ENCODE measurements at regions not wholly inside any gene's neighbourhood (a gene's known extent, or its start where the extent isn't known, plus 50 kb on each side); places are given as distances from the start of the nearest gene placed in this dataset.

DNA sequence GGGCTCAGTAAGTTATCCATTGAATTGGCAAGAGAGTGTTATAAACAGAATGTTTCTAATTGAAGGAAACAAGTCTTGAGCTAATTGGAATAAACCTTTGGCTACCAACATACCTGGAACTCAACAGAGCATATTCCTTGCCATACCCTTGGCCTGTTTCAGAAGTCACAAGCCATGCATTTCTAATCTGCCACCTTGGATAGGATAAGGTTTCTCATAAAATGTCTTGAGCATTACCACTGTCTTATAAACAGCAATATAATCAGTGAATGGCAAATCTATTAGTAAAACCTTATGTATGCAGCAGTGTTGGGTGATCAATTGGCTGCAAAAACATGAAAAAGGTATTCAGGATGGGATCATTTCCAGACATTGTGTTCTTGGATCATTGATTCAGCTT lies 765.2 kb upstream of the SEL1L start:
- no peak overlapping the region for H3K4me3 ChIP-seq (ENCODE audit: low read depth in 1 of 5, low read length in 5 of 5)
- H3K36me3 ChIP-seq (ENCODE audit: control insufficient read depth in 5 of 5, insufficient read depth in 5 of 5, low read length in 5 of 5), result no peaks in the 10 kb centered on the region
- no peaks in the 10 kb centered on the region for H3K9me3 ChIP-seq (ENCODE audit: control insufficient read depth in 5 of 5, low read length in 5 of 5)
- H3K27me3 ChIP-seq (ENCODE audit: control insufficient read depth in 5 of 5, insufficient read depth in 4 of 5, low read length in 5 of 5), result no peaks in the 10 kb centered on the region
- no peak overlapping the region for H3K27ac ChIP-seq (ENCODE audit: low read depth, low read length)
- no peaks in the 10 kb centered on the region for H3K4me1 ChIP-seq (ENCODE audit: control insufficient read depth in 5 of 5, insufficient read depth in 5 of 5, low read length in 5 of 5)
- no peak overlapping the region for H3K9ac ChIP-seq (ENCODE audit: low read length in 5 of 5)

- Histone ChIP-seq H3K27ac (ENCODE audit: low read depth, low read length) (no peak overlapping the region), H3K36me3 (ENCODE audit: control insufficient read depth in 5 of 5, insufficient read depth in 5 of 5, low read length in 5 of 5) (no peaks in the 10 kb centered on the region), H3K27me3 (ENCODE audit: control insufficient read depth in 5 of 5, insufficient read depth in 4 of 5, low read length in 5 of 5) (no peaks in the 10 kb centered on the region), H3K9ac (ENCODE audit: low read length in 5 of 5) (no peak overlapping the region), H3K4me1 (ENCODE audit: control insufficient read depth in 5 of 5, insufficient read depth in 5 of 5, low read length in 5 of 5) (no peaks in the 10 kb centered on the region), H3K4me3 (ENCODE audit: low read depth in 1 of 5, low read length in 5 of 5) (no peak overlapping the region), H3K9me3 (ENCODE audit: control insufficient read depth in 5 of 5, low read length in 5 of 5) (peaks cover 0 to 6% (median 2%) of the 10 kb centered on the region in 5 donors)
Observed at GRCh38 chr14:82309199-82309598, 775.5 kb upstream of the SEL1L start.

GRCh38 chr14:82313889-82314288 lies 780.2 kb upstream of the SEL1L start:
- Histone ChIP-seq H3K9ac (ENCODE audit: low read length in 5 of 5) (no peak overlapping the region), H3K27ac (ENCODE audit: low read depth, low read length) (no peak overlapping the region), H3K36me3 (ENCODE audit: control insufficient read depth in 5 of 5, insufficient read depth in 5 of 5, low read length in 5 of 5) (no peaks in the 10 kb centered on the region), H3K4me3 (ENCODE audit: low read depth in 1 of 5, low read length in 5 of 5) (no peak overlapping the region), H3K27me3 (ENCODE audit: control insufficient read depth in 5 of 5, insufficient read depth in 4 of 5, low read length in 5 of 5) (no peaks in the 10 kb centered on the region), H3K9me3 (ENCODE audit: control insufficient read depth in 5 of 5, low read length in 5 of 5) (peaks cover 3 to 9% (median 4%) of the 10 kb centered on the region in 5 donors), H3K4me1 (ENCODE audit: control insufficient read depth in 5 of 5, insufficient read depth in 5 of 5, low read length in 5 of 5) (no peaks in the 10 kb centered on the region)

- Histone ChIP-seq H3K9me3 (ENCODE audit: control insufficient read depth in 5 of 5, low read length in 5 of 5) (peaks cover 6 to 20% (median 9%) of the 10 kb centered on the region in 5 donors), H3K9ac (ENCODE audit: low read length in 5 of 5) (no peak overlapping the region), H3K4me3 (ENCODE audit: low read depth in 1 of 5, low read length in 5 of 5) (no peak overlapping the region), H3K36me3 (ENCODE audit: control insufficient read depth in 5 of 5, insufficient read depth in 5 of 5, low read length in 5 of 5) (no peaks in the 10 kb centered on the region), H3K4me1 (ENCODE audit: control insufficient read depth in 5 of 5, insufficient read depth in 5 of 5, low read length in 5 of 5) (no peaks in the 10 kb centered on the region), H3K27me3 (ENCODE audit: control insufficient read depth in 5 of 5, insufficient read depth in 4 of 5, low read length in 5 of 5) (no peaks in the 10 kb centered on the region), H3K27ac (ENCODE audit: low read depth, low read length) (no peak overlapping the region)
Observed at GRCh38 chr14:82328442-82328841, 794.8 kb upstream of the SEL1L start.

- H3K9me3 ChIP-seq (ENCODE audit: control insufficient read depth in 5 of 5, low read length in 5 of 5), result peaks cover 0 to 3% (median 0%) of the 10 kb centered on the region in 5 donors
- H3K4me1 ChIP-seq (ENCODE audit: control insufficient read depth in 5 of 5, insufficient read depth in 5 of 5, low read length in 5 of 5), result no peaks in the 10 kb centered on the region
- no peaks in the 10 kb centered on the region for H3K27me3 ChIP-seq (ENCODE audit: control insufficient read depth in 5 of 5, insufficient read depth in 4 of 5, low read length in 5 of 5)
- no peak overlapping the region for H3K27ac ChIP-seq (ENCODE audit: low read depth, low read length)
- no peak overlapping the region for H3K9ac ChIP-seq (ENCODE audit: low read length in 5 of 5)
- no peaks in the 10 kb centered on the region for H3K36me3 ChIP-seq (ENCODE audit: control insufficient read depth in 5 of 5, insufficient read depth in 5 of 5, low read length in 5 of 5)
- H3K4me3 ChIP-seq (ENCODE audit: low read depth in 1 of 5, low read length in 5 of 5), result no peak overlapping the region
Observed at GRCh38 chr14:82341261-82341810, 807.7 kb upstream of the SEL1L start.

DNA sequence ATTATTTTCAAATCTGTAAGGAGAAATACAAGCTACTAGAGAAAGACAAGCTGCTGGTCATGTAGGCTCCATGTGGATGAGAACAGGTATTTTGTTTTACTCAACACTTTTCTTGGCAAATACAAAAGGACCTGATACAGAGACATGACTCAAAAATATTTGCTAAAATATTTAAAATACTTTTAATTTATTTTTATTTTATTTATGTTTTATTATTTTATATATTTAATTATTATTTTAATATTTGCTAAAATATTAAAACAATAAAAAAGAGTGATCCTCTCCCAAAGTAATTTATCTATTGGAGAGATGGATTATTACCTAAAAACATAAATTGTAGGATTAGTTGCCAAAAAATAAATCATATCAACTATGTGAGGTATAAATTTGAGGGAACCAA lies 808.9 kb upstream of the SEL1L start:
- Histone ChIP-seq H3K27ac (ENCODE audit: low read depth, low read length) (no peak overlapping the region), H3K27me3 (ENCODE audit: control insufficient read depth in 5 of 5, insufficient read depth in 4 of 5, low read length in 5 of 5) (no peaks in the 10 kb centered on the region), H3K36me3 (ENCODE audit: control insufficient read depth in 5 of 5, insufficient read depth in 5 of 5, low read length in 5 of 5) (no peaks in the 10 kb centered on the region), H3K9ac (ENCODE audit: low read length in 5 of 5) (no peak overlapping the region), H3K4me3 (ENCODE audit: low read depth in 1 of 5, low read length in 5 of 5) (no peak overlapping the region), H3K4me1 (ENCODE audit: control insufficient read depth in 5 of 5, insufficient read depth in 5 of 5, low read length in 5 of 5) (no peaks in the 10 kb centered on the region), H3K9me3 (ENCODE audit: control insufficient read depth in 5 of 5, low read length in 5 of 5) (peaks cover 0 to 3% (median 0%) of the 10 kb centered on the region in 5 donors)

DNA sequence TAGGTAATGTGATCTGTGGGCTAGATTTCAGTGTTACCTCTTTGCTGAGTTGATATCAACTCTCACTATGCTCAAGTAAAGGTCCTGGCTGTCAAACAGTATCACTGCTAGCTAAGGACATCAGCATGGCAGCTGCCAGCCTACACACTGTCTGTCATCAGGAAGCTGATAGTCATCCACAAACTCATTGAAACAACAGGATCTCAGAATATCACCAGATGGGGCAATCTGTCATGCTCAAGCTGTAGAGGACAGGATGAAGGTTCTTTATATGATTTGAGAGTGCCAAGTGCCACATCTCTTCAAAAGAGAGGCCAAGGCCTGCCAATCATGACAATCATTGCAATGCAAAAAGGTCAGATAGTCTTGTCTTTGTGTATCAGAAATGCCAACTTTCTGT lies 811.5 kb upstream of the SEL1L start:
- Histone ChIP-seq H3K27ac (ENCODE audit: low read depth, low read length) (no peak overlapping the region), H3K4me1 (ENCODE audit: control insufficient read depth in 5 of 5, insufficient read depth in 5 of 5, low read length in 5 of 5) (no peaks in the 10 kb centered on the region), H3K36me3 (ENCODE audit: control insufficient read depth in 5 of 5, insufficient read depth in 5 of 5, low read length in 5 of 5) (no peaks in the 10 kb centered on the region), H3K9ac (ENCODE audit: low read length in 5 of 5) (no peak overlapping the region), H3K27me3 (ENCODE audit: control insufficient read depth in 5 of 5, insufficient read depth in 4 of 5, low read length in 5 of 5) (no peaks in the 10 kb centered on the region), H3K4me3 (ENCODE audit: low read depth in 1 of 5, low read length in 5 of 5) (no peak overlapping the region), H3K9me3 (ENCODE audit: control insufficient read depth in 5 of 5, low read length in 5 of 5) (peaks cover 0 to 3% (median 0%) of the 10 kb centered on the region in 5 donors)

DNA sequence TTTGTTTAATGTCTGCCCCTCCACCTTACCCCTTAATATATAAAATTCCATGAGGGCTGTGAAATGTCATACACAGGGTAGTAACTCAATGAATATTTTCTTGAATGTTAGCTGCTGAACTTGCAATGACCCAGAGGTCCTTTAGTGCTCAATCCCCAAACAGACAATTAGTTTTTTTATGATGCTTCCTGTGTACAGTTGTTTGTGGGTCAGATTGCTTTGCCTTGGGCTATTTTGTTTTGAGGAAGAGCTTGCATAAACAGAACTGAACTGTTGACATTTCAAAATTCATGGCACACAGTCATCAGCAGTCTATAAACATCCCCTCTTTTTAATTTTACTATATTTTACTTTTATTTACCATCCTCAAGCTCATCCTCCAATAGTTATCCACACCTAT lies 820.5 kb upstream of the SEL1L start:
- H3K27me3 ChIP-seq (ENCODE audit: control insufficient read depth in 5 of 5, insufficient read depth in 4 of 5, low read length in 5 of 5), result no peaks in the 10 kb centered on the region
- H3K9me3 ChIP-seq (ENCODE audit: control insufficient read depth in 5 of 5, low read length in 5 of 5), result peaks cover 0 to 7% (median 3%) of the 10 kb centered on the region in 5 donors
- H3K4me3 ChIP-seq (ENCODE audit: low read depth in 1 of 5, low read length in 5 of 5), result no peak overlapping the region
- H3K27ac ChIP-seq (ENCODE audit: low read depth, low read length), result no peak overlapping the region
- no peaks in the 10 kb centered on the region for H3K36me3 ChIP-seq (ENCODE audit: control insufficient read depth in 5 of 5, insufficient read depth in 5 of 5, low read length in 5 of 5)
- no peak overlapping the region for H3K9ac ChIP-seq (ENCODE audit: low read length in 5 of 5)
- H3K4me1 ChIP-seq (ENCODE audit: control insufficient read depth in 5 of 5, insufficient read depth in 5 of 5, low read length in 5 of 5), result no peaks in the 10 kb centered on the region

GRCh38 chr14:82359201-82359600 lies 825.5 kb upstream of the SEL1L start:
- Histone ChIP-seq H3K9ac (ENCODE audit: low read length in 5 of 5) (no peak overlapping the region), H3K9me3 (ENCODE audit: control insufficient read depth in 5 of 5, low read length in 5 of 5) (peaks cover 0 to 5% (median 3%) of the 10 kb centered on the region in 5 donors), H3K36me3 (ENCODE audit: control insufficient read depth in 5 of 5, insufficient read depth in 5 of 5, low read length in 5 of 5) (no peaks in the 10 kb centered on the region), H3K4me1 (ENCODE audit: control insufficient read depth in 5 of 5, insufficient read depth in 5 of 5, low read length in 5 of 5) (peaks cover 0 to 10% (median 0%) of the 10 kb centered on the region in 5 donors), H3K4me3 (ENCODE audit: low read depth in 1 of 5, low read length in 5 of 5) (no peak overlapping the region), H3K27ac (ENCODE audit: low read depth, low read length) (no peak overlapping the region), H3K27me3 (ENCODE audit: control insufficient read depth in 5 of 5, insufficient read depth in 4 of 5, low read length in 5 of 5) (no peaks in the 10 kb centered on the region)

DNA sequence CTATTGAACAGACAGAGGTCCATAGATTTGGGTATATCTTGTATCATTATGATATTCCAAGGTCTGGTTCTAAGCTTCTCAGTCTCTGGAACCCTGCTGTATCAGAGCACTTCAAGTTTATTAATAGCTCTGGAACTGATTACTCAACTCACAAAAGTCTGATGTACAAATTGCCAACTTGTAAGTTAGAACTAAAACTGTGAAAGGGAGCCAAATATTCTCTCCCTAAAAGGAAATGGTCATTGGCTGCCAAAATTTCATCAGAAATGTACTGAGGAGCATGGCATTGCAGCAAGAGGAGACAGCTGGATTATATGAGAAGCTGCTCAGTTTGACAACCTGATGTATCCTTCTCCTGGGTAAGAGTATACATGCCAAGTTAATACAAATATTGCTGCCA lies 828.8 kb upstream of the SEL1L start:
- Histone ChIP-seq H3K4me1 (ENCODE audit: control insufficient read depth in 5 of 5, insufficient read depth in 5 of 5, low read length in 5 of 5) (peaks cover 0 to 10% (median 0%) of the 10 kb centered on the region in 5 donors), H3K27me3 (ENCODE audit: control insufficient read depth in 5 of 5, insufficient read depth in 4 of 5, low read length in 5 of 5) (no peaks in the 10 kb centered on the region), H3K4me3 (ENCODE audit: low read depth in 1 of 5, low read length in 5 of 5) (no peak overlapping the region), H3K27ac (ENCODE audit: low read depth, low read length) (no peak overlapping the region), H3K36me3 (ENCODE audit: control insufficient read depth in 5 of 5, insufficient read depth in 5 of 5, low read length in 5 of 5) (no peaks in the 10 kb centered on the region), H3K9me3 (ENCODE audit: control insufficient read depth in 5 of 5, low read length in 5 of 5) (peaks cover 0 to 2% (median 0%) of the 10 kb centered on the region in 5 donors), H3K9ac (ENCODE audit: low read length in 5 of 5) (no peak overlapping the region)
